Right ventricle myocardium superior (tissue), 1 donor: ENCODE measurements at regions not wholly inside any gene's neighbourhood (a gene's known extent, or its start where the extent isn't known, plus 50 kb on each side); places are given as distances from the start of the nearest gene placed in this dataset.

Experiments used
- ATAC-seq: fragments of 200-7000 bp; cut with Tn5 transposase; one replicate; pipeline ENCODE4 v1.9.1; 2020; ENCODE audit warnings: mild to moderate bottlenecking; ENCODE audit not compliant: poor library complexity
- DNase-seq: peaks from one replicate; pipeline ENCODE4 v3.0.0-alpha.2; 2020
- intact Hi-C: fragments of 100-400 bp; cut with DNase I; formaldehyde crosslinking; loops from one replicate; pipeline ENCODE4 v1.11.2; 2022
- donor health status: DM: no; HTN: yes; CAD: no; lungs with severe emphysema.

GRCh38 chr5:123673107-123673506 is 161.1 kb downstream of the CSNK1G3 start:
- no peak for DNase-seq
- intact Hi-C loops = loop anchor here (10.0 kb wide), 1 partner anchor 142 kb away; no protein-coding TSS in a partner anchor
- ATAC-seq = peak; percentile 94

GRCh38 chr5:123671711-123672456 is 159.9 kb downstream of the CSNK1G3 start:
- intact Hi-C loops = loop anchor here (10.0 kb wide), 1 partner anchor 143 kb away; no protein-coding TSS in a partner anchor
- peak; percentile 71 for ATAC-seq
- no peak for DNase-seq

- no peak for DNase-seq
- peak; percentile 47 for ATAC-seq
- intact Hi-C loops = loop anchor here (10.0 kb wide), 1 partner anchor 144 kb away; no protein-coding TSS in a partner anchor
Measured at GRCh38 chr5:123671042-123671441, 159.1 kb downstream of the CSNK1G3 start.
